Fibroblast of skin of abdomen (primary cell): ENCODE measurements at regions not wholly inside any gene's neighbourhood (a gene's known extent, or its start where the extent isn't known, plus 50 kb on each side); places are given as distances from the start of the nearest gene placed in this dataset.
A peak's percentile ranks its signal among the peaks of the same experiment; 100 is the strongest.
"Not testable (repeated sequence)": the region's sequence is repeated elsewhere in the genome, so short reads cannot be mapped to it uniquely, and the experiment has no call there.

Experiments
- DNase-seq: peaks from one replicate; pipeline ENCODE4 v3.0.0-alpha.2; 2013

DNA sequence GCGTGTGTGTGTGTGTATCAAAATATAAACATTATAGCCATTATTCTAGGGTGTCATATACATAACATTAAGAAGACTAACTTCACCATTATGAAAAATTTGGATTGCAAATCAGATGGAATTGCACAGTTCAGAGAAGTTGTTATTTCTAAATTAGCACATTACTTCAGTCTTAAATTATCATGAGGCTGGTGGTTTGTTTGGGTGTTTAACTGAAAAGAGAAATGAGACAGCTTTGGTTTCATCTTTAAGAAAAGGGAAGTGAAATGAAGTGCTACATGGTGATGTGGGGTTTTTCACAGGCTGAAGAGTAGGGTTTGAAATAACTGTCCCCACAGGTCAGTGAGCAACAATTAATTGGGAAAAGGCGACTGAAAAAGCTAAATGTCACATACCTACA is 161.2 kb upstream of the XIRP2 start:
- no peak for DNase-seq

DNA sequence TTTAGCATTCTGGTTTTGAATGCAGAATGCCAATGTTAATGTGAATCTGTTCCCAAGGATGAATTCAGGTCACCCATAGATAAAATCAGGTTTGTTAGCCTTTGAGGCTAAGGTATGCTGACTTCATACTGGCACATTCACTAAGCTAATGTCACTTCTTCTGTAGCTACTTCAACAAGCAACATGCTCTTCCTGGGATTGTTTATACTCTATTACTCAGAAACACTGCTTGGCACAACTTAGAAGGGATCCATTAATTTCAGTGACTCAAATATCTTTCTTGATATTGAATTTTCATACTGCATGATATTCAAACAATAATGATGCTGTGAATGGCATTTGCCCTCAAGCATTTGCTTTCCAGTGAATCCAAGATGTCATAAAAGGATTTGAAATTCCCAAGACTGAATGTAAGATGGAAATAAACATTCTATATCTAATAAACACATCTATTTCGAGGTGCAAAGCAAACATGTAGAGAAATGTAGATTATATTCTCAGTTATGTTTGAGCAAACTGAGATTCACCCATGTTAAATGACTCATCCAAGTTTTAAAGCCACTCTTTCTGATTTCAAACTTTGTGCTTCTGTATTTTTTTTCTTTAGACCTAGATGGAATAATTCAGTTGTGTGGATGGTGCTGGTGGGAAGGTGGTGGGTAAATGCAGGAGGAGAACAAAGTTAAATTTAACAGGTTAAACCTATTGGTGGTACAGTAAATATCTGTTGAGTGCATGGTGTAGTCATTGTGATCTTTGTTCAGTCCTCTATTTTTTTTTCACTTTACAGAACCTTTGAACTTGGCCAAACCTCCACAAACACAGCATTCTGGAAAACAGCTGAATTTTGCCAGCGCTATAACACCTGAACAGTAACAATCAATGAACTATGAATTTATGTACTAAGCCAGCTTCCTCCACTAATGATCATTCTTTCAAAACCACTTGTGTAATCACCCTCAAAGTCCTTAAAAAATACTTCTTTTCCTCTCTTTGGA is 162.1 kb upstream of the XIRP2 start:
- DNase-seq = no peak

DNA sequence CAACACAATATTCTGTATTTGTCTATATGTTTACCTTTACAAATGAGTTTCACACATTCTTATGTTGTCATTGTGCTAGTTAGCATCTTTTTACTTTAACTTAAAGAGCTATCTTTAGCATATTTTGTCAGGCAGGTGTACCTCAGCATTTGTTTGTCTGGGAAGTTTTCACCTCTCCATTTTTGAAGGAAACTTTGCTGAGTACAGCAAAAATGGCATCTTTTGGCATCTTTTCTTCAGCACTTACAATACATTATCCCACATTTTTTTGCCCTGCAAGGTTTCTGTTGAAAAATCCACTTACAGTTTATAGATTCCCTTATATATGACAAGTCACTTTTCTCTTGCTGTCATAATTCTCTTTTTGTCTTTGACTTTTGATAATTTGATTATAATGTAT is 171.3 kb upstream of the XIRP2 start:
- no peak for DNase-seq

DNA sequence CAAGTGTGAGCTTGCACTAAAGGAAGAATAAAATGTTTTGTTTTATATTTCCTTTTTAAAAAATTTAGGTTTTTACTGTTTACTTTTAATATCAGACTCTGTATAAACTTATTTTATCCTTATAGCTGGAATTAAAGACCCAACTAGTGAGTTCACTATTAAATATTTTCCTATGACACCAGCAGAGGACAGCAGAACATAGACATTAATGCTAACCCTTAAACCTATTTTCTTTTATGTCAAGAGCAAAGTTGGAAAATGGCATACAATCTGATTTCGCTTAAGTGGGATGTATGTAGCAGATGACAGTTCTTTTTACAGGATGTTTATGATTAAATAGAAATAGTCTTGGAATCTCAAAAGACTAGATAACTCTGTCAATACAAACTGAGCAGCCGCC is 188.2 kb upstream of the XIRP2 start:
- no peak for DNase-seq

DNA sequence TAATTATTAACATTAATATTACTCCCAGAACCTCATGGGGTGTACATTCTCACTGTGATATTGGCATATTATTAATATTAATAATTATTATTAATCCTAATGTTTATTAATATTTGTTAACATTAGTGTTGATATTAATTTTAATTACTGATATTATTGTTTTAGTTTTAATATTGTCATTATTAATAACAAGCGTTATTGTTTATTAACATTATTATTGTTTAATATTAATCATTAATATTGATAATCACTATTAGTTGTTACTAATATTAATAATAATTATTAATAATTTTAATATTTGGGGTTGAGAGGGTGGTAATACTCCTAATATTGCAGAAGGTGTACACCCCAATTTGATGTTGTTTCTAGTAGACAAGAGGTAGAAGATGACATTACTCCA is 193.1 kb upstream of the XIRP2 start:
- no peak for DNase-seq

DNA sequence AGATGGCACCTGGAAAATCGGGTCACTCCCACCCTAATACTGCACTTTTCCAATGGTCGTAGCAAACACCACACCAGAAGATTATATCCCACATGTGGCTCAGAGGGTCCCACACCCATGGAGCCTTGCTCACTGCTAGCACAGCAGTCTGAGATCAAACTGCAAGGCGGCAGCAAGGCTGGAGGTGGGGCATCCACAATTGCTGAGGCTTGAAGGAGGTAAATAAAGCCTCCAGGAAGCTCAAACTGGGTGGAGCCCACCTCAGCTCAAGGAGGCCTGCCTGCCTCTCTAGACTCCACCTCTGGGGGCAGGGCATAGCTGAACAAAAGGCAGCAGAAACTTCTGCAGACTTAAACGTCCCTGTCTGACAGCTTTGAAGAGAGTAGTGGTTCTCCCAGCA is 192.0 kb upstream of the SCN7A start:
- not testable (repeated sequence) for DNase-seq

DNA sequence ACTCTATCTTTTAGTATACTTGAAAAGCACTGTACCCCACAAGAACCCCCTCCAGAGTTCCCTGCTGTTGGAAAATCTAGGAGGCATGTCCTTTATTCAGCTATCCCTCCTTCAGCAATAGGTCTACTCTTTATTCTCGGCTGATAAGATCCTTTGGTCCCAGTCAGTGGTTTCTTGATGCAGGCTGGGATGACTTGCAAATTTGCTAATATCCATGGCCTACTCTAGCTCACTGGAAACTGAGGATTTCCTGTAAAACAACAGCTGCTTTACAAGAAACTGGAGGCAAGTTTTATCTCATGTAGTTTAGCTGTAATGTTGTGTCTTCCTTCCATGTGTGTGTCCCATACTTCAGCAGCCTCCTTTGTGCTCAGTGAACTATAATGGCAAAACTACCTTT is 183.9 kb upstream of the SCN7A start:
- DNase-seq = no peak

DNA sequence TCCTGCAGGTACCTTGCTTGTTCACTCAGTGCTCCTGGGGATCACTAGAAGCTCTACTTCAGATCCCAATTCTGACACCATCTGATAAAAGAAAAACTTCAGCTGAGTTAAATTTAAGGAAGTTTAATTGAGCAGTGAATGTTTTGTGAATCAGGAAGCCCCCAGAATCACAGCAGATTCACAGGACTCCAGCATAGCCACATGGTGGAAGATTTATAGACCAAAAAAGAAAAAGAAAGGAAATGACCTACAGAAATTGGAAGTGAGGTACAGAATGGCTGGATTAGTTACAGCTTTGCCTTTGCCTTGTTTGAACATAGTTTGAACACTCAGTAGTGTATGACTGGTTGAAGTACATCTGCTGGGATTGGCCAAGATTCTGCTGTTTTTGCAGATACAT is 182.7 kb upstream of the SCN7A start:
- no peak for DNase-seq

DNA sequence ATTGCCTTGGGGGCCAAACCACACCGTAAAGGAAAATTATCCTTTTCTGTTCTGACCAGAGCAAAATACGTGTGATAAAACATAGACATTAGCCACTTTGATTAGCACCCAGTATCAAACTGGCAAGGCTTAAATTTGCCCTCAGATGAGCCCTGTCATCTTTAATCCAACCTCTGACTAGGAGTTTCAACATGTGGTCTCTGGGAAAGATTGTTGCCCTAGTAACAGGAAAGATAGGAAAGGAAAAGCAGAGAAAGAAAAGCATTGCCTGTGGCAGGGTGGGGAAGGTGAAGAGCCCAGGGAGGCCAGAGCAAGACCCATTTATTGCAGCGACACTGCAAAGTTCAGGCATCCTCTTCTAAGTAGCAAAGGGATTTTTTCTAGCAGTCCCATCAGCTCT is 181.5 kb upstream of the SCN7A start:
- no peak for DNase-seq

DNA sequence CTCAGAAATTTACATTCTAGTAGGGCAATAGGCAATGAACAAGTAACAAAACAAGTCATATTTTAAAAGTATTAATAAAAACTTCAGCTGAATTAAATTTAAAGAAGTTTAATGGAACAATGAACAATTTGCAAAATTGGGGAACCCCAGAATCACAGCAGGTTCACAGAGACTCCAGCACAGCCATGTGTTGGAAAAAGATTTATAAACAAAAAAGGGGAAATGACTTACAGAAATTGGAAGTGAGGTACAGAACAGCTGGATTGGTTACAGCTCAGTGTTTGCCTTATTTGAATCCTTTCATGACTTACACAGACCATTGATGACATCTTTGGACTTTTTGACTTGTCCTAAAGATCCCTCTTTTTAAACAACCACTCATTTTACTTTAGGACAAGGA is 179.9 kb upstream of the SCN7A start:
- DNase-seq = no peak

DNA sequence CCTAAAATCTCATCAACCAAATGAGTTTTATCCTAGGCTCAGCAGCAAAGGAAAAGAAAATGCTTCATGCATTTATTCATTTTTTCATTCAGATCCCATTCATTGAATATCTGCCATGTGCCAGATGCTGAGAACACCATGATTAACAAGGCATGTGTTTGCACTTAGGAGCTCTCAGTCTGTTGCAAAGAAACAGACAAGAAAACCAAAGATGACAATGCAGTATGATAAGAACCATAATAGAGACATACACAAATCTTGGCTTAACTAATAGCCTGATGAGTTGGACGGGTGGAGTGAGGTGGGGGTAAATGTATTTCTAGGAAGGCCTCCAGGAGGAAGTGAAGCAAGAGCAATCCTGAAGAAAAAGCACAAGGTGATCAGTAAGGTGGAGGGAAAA is 177.8 kb upstream of the SCN7A start:
- DNase-seq = peak; percentile 42

DNA sequence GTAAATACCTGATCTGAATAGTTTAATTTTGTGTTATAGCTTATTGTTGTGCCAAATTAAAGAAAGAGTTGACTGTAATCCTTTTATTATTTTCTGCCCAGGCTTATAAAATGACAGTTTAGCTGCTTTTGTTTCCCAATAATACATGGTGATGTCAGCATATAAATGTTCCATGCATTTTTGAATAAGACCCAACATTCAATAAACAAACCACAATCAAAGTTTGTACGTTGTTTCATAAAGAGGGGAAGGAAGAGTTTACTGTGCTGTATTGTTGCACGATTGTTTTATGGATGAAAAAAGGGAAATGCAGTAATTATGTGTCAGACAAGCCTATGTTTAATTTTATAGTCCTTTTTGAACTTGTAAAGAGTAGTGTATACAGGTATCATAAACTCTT is 177.2 kb upstream of the SCN7A start:
- peak; percentile 37 for DNase-seq

DNA sequence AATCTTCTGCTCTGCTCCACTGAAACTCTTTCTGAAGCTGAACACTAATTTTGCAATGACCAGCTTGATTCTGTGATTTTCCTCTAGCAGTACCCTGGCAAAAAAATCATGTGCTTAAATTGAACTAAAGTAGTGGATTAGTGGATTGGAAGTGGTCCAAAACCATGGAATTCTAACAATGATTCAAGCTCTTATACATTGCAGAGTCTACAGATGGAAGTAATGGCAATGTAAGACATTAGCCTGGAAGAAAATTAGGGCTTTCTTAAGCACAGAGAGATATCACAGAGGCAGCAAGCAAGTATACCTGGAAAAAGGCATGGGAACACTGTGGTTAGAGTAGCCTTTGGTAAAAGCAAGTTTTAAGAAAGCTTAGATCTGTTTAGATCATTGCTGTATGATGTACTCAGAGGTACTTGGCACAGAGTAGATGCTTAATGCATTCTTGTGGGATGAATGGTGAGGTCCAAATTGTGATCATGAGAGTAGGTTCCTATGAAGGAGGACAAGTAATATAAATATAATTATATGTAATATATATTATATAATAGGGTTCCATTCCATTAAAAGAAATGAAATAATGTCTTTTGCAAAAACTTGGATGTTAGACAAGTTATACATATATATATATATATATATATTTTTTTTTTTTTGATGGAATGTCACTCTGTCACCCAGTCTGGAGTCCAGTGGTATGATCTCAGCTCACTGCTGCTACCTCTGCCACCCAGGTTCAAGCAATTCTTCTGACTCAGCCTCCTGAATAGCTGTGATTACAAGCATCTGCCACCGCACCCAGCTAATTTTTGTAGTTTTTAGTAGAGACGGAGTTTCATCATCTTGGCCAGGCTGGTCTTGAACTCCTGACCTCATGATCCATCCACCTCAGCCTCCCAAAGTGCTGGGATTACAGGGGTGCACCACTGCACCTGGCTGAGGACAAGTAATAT is 172.2 kb upstream of the SCN7A start:
- DNase-seq = peak; percentile 77

DNA sequence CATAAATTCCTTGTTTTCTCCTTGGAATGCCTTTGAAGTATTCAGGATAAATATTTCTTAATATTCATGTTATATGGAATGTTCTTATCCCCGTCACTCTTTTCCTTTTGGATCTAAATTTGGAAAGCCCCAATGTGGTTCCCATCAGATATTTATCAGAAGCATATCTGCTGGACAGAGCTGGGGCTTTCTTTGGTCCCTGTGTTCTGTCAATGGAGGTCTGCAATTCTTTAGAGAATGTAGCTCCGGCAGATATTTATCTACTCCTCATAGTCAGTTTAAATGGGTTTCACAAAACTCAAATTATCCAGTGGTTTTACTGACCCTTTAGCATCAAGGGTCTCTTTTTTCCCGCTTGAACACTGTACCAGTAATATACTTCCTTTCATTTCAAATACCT is 167.8 kb upstream of the SCN7A start:
- no peak for DNase-seq

DNA sequence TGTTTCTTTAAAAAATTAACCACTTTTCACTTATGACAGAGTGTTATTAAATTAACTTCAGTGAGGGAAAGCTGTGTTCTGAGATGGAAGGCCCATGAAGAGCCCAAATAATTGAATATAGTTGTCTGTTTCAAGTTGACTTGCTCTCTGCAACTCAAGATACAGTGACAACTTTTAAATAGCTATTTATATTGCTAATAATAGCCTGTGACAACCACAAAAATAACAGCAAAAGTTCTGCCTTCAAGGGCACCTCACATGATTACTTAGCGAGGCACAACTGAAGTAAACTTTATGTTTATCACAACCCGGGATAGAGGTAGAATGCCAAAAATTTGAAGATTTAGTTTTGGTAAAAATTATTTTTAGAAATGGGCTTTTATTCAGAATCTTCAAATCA is 167.3 kb upstream of the SCN7A start:
- DNase-seq = no peak

DNA sequence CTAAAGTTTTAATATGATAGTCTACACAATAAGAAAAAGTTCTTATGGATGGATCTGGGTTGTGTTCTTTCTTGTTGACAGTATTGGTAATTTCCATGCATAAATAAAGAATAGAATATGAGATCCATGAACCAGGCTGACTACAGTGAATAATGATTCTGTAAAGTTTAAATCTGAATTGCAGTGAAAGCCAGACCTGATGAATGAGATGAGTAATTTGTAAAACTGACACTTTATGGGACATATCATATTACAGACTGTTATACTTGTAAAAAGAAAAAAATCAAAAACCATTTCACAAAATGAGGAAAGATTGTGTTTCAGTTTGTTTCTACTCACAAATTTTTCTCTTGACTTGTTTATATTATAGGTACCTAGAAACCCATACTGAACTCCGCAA is 164.9 kb upstream of the SCN7A start:
- DNase-seq = no peak

DNA sequence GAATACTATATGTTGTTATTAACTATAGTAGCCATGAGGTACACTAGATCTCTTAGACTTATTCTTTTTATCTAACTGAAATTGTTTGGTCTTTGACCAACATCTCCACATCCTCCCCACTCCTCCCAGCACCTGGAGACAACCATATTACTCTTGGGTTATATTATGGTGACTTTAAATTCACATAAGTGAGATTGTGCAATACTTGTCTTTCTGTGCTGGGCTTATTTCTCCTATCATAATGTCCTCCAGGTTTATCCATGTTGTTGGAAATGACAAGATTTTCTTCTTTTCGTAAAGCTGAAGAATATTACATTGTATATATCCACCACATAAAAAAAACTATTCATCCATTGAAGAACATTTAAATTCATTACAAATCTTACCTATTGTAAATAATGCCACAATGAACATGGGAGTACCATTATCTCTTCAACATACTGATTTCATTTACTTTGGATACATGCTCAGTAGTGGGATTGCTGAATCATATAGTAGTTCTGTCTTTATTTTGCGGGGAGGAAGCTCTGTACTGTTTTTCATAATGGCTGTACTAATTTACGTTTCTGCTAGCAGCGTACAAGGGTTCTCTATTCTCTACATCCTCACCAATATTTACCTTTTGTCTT is 159.2 kb upstream of the SCN7A start:
- DNase-seq = peak; percentile 57

DNA sequence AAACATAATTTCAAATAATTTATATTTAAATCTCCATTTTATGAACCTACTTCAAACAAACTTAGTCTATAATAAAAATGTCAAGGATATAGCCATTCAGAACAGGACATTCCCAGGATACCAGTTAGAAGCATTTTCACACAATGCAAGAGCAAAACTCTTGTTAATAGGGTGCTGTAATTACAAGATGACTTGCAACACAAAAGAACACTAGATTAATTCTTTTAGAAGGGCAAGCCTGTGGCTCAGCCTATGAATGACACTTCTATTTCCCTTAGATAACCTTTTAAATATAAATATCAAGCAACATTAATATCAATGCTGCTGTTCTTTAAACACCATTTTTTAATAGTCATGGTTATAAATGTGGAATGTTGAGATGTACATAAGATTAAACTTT is 157.9 kb upstream of the SCN7A start:
- no peak for DNase-seq

DNA sequence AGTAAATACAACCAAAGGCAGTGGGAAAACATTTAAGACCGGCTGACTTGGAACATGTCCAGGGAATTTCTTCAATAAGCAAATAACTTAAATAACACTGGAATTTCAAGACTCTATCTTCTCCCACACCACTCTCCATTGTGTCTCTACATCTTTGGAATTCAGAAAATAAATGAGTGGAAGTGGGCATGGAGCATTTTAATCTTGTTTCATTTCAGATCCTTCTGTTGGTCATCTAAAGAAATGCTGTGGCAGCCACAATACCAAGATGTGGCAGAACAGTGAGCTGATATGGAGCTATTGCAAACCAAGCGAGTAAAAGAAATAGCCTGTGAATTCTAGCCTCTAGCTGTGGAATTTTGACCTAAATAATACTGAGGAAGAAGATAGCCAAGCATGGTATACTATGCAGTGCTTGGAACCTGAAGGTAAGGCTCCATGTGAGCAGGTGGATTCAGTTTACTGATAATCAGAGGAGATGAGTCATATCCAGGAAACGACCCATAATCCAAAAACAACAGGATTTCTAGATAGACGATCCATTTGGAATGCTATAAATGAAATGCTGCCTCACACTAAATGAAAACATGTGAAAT is 157.1 kb upstream of the SCN7A start:
- peak; percentile 61 for DNase-seq

DNA sequence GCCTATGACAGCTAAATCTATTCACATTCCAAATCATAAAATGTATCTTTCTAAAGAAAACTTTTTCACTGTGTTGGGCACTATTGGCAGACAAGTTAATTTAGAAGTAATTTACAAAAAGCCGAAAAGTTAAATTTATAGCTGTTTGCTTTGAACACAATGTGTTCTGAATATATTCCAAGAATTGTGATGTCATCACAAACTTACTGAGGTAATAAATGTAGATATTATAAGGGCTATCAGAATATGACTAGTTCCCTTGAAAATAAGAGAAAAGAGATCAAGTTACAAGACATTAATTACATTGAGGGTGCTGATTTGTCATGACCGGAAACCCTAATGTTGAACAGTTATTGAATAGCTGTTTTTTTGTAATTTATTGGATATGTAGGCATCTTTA is 153.9 kb upstream of the SCN7A start:
- no peak for DNase-seq

DNA sequence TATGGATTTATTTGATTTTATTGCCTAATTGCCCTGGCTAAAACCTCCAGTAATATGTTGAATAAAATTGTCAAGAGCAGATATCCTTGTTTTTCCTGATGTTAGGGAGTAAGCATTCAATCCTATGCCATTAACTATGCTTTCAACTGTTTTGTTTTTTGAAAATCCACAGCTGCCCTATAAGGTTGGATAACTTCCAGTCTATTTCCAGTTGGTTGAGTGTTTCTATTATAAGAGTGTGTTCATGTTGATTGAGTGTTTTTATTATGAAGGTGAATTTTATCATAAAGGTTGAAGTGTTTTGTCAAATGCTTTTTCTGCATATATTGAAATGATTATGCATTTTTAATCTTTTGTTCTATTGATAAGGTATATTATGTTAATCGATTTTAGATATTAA is 149.9 kb upstream of the SCN7A start:
- no peak for DNase-seq

DNA sequence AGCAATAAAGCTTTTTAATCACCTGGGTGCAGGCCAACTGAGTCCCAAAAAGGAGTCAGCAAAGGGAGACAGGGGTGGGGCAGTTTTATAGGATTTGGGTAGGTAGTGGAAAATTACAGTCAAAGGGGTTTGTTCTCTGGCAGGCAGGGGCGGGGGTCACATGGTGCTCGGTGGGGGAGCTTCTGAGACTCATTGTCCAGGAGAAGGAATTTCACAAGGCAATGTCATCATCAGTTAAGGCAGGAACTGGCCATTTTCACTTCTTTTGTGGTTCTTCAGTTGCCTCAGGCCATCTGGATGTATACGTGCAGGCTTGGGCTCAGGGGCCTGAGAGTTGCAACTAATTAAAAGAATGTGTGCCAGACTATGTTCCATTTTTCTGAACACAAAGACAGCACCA is 147.5 kb upstream of the SCN7A start:
- not testable (repeated sequence) for DNase-seq

DNA sequence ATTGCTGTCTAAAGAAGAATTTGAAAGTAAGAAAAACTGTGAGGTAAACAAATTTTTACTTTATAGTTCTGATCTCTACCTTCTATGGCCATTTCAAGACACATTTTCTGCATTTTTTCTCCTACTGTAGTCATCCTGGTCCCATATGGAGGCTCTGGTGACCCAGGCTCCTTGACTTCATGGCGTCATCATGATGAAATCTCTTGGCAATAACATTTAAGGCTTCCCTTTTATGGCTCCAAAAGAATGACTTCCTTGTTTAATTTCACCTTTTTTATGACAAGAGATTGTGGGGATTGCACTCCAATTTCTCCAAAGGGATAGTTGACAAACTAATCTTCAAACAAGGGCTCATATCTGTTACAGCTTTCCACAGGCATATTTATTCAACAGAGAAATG is 143.0 kb upstream of the SCN7A start:
- DNase-seq = no peak
